KMS-11 (cell line): ENCODE measurements at regions not wholly inside any gene's neighbourhood (a gene's known extent, or its start where the extent isn't known, plus 50 kb on each side); places are given as distances from the start of the nearest gene placed in this dataset.

Experiments
- H2AFZ ChIP-seq: fragments of 200-600 bp; sonication (generic); 2 replicates; pipeline ENCODE4 v1.6.1; 2016; ENCODE audit warnings: antibody characterized with exemption, mixed run types, low read depth
- H3K27ac ChIP-seq: fragments of 200-600 bp; sonication (generic); 2 replicates; pipeline ENCODE4 v1.6.1; 2016; ENCODE audit warnings: mild to moderate bottlenecking, mixed run types
- H3K27me3 ChIP-seq: fragments of 200-600 bp; sonication (generic); 2 replicates; pipeline ENCODE4 v1.6.1; 2017; ENCODE audit warnings: mild to moderate bottlenecking, low read depth, mixed run types, moderate library complexity; ENCODE audit not compliant: insufficient read depth
- H3K36me3 ChIP-seq: fragments of 200-600 bp; sonication (generic); 2 replicates; pipeline ENCODE4 v1.6.1; 2017; ENCODE audit warnings: mild to moderate bottlenecking, mixed run types; ENCODE audit not compliant: insufficient read depth
- H3K4me1 ChIP-seq: fragments of 200-600 bp; sonication (generic); 2 replicates; pipeline ENCODE4 v1.6.1; 2016; ENCODE audit warnings: mild to moderate bottlenecking, low read depth, mixed run types; ENCODE audit not compliant: poor library complexity, severe bottlenecking
- H3K4me2 ChIP-seq: fragments of 200-600 bp; sonication (generic); 2 replicates; pipeline ENCODE4 v1.7.0; 2016; ENCODE audit warnings: mild to moderate bottlenecking, mixed run types
- H3K4me3 ChIP-seq: fragments of 200-600 bp; sonication (generic); IDR thresholded peaks from 2 replicates; pipeline ENCODE4 v1.6.1; 2017; ENCODE audit warnings: low read depth, low read length, mixed read lengths; ENCODE audit not compliant: insufficient read depth
- H3K79me2 ChIP-seq: fragments of 200-600 bp; sonication (generic); 2 replicates; pipeline ENCODE4 v1.6.1; 2016; ENCODE audit warnings: low read depth, mixed run types; ENCODE audit not compliant: insufficient read depth
- H3K9ac ChIP-seq: fragments of 200-600 bp; sonication (generic); 2 replicates; pipeline ENCODE4 v1.6.1; 2016; ENCODE audit warnings: mild to moderate bottlenecking, mixed run types
- H4K20me1 ChIP-seq: fragments of 200-600 bp; sonication (generic); 2 replicates; pipeline ENCODE4 v1.6.1; 2016; ENCODE audit warnings: mild to moderate bottlenecking, mixed run types; ENCODE audit not compliant: insufficient read depth
- CTCF ChIP-seq: fragments of 200-600 bp; sonication (generic); conservative IDR thresholded peaks from 2 replicates; pipeline ENCODE4 v1.6.1; 2017; ENCODE audit warnings: low read depth, mild to moderate bottlenecking, antibody characterized with exemption, low read length, moderate library complexity, mixed read lengths

- H3K4me2 ChIP-seq, result no peak overlapping the region
- no peak overlapping the region for H3K9ac ChIP-seq
- H3K79me2 ChIP-seq, result no peaks in the 10 kb centered on the region
- no peaks in the 10 kb centered on the region for H3K27me3 ChIP-seq
- no peak for TF ChIP-seq CTCF
- H3K27ac ChIP-seq, result no peak overlapping the region
- no peaks in the 10 kb centered on the region for H3K36me3 ChIP-seq
- no peaks in the 10 kb centered on the region for H4K20me1 ChIP-seq
- H2AFZ ChIP-seq, result no peak overlapping the region
- no peaks in the 10 kb centered on the region for H3K4me1 ChIP-seq
- H3K4me3 ChIP-seq, result no peak overlapping the region
These were observed 92.1 kb upstream of the FAM3C start for GRCh38 chr7:121488111-121488650.

GRCh38 chr7:121486590-121486989 is 90.5 kb upstream of the FAM3C start:
- H3K36me3 ChIP-seq, result no peaks in the 10 kb centered on the region
- H2AFZ ChIP-seq, result no peak overlapping the region
- TF ChIP-seq CTCF, result no peak
- H3K27ac ChIP-seq, result no peak overlapping the region
- no peaks in the 10 kb centered on the region for H4K20me1 ChIP-seq
- no peak overlapping the region for H3K4me3 ChIP-seq
- H3K9ac ChIP-seq, result no peak overlapping the region
- no peaks in the 10 kb centered on the region for H3K4me1 ChIP-seq
- H3K27me3 ChIP-seq, result no peaks in the 10 kb centered on the region
- H3K79me2 ChIP-seq, result no peaks in the 10 kb centered on the region
- H3K4me2 ChIP-seq, result no peak overlapping the region

GRCh38 chr7:121485467-121486243 is 89.5 kb upstream of the FAM3C start:
- Histone ChIP-seq H2AFZ (no peak overlapping the region), H3K4me1 (no peaks in the 10 kb centered on the region), H3K9ac (no peak overlapping the region), H4K20me1 (no peaks in the 10 kb centered on the region), H3K36me3 (no peaks in the 10 kb centered on the region), H3K27me3 (no peaks in the 10 kb centered on the region), H3K27ac (no peak overlapping the region), H3K79me2 (no peaks in the 10 kb centered on the region), H3K4me2 (no peak overlapping the region), H3K4me3 (no peak overlapping the region)
- no peak for TF ChIP-seq CTCF

GRCh38 chr7:121484089-121484763 is 88.1 kb upstream of the FAM3C start:
- H2AFZ ChIP-seq, result no peak overlapping the region
- H3K36me3 ChIP-seq, result no peaks in the 10 kb centered on the region
- no peaks in the 10 kb centered on the region for H3K79me2 ChIP-seq
- no peak overlapping the region for H3K4me3 ChIP-seq
- H3K4me2 ChIP-seq, result no peak overlapping the region
- no peak overlapping the region for H3K9ac ChIP-seq
- TF ChIP-seq CTCF, result no peak
- no peak overlapping the region for H3K27ac ChIP-seq
- H3K4me1 ChIP-seq, result no peaks in the 10 kb centered on the region
- H4K20me1 ChIP-seq, result no peaks in the 10 kb centered on the region
- no peaks in the 10 kb centered on the region for H3K27me3 ChIP-seq
